MM.1S (cell line): ENCODE measurements at regions not wholly inside any gene's neighbourhood (a gene's known extent, or its start where the extent isn't known, plus 50 kb on each side); places are given as distances from the start of the nearest gene placed in this dataset.

ENCODE experiments used
- DNase-seq: peaks from one replicate; pipeline ENCODE4 v3.0.0-alpha.2; 2015
- H2AFZ ChIP-seq: fragments of 300-600 bp; sonication (generic); 2 replicates; pipeline ENCODE4 v1.6.0; 2016; ENCODE audit warnings: antibody characterized with exemption, low read length
- H3F3A ChIP-seq: fragments of 300-600 bp; sonication (generic); 2 replicates; pipeline ENCODE4 v1.6.1; 2016; ENCODE audit warnings: mild to moderate bottlenecking, antibody characterized with exemption, low read length, moderate library complexity, mixed read lengths; ENCODE audit not compliant: insufficient read depth
- H3K27ac ChIP-seq: fragments of 300-600 bp; sonication (generic); 2 replicates; pipeline ENCODE4 v1.5.1; 2016; ENCODE audit warnings: mild to moderate bottlenecking, low read length
- H3K27me3 ChIP-seq: fragments of 300-600 bp; sonication (generic); replicated peaks from 2 replicates; pipeline ENCODE4 v1.6.0; 2016; ENCODE audit warnings: low read length; ENCODE audit not compliant: insufficient read depth
- H3K36me3 ChIP-seq: fragments of 300-600 bp; sonication (generic); replicated peaks from 2 replicates; pipeline ENCODE4 v1.6.1; 2016; ENCODE audit warnings: mild to moderate bottlenecking, low read length, mixed read lengths; ENCODE audit not compliant: insufficient read depth
- H3K4me1 ChIP-seq: fragments of 300-600 bp; sonication (generic); 2 replicates; pipeline ENCODE4 v1.6.1; 2016; ENCODE audit warnings: low read length, mixed read lengths
- H3K4me2 ChIP-seq: fragments of 300-600 bp; sonication (generic); 2 replicates; pipeline ENCODE4 v1.6.0; 2016; ENCODE audit warnings: low read depth, low read length
- H3K4me3 ChIP-seq: fragments of 300-600 bp; sonication (generic); 2 replicates; pipeline ENCODE4 v1.5.1; 2016; ENCODE audit warnings: low read length, mixed read lengths
- H3K79me2 ChIP-seq: fragments of 300-600 bp; sonication (generic); 2 replicates; pipeline ENCODE4 v1.6.1; 2016; ENCODE audit warnings: mixed run types, low read length, mixed read lengths
- H3K9ac ChIP-seq: fragments of 300-600 bp; sonication (generic); 2 replicates; pipeline ENCODE4 v1.6.1; 2016; ENCODE audit warnings: low read length, mixed read lengths
- H3K9me2 ChIP-seq: fragments of 300-600 bp; sonication (generic); replicated peaks from 2 replicates; pipeline ENCODE4 v1.6.1; 2016; ENCODE audit warnings: mild to moderate bottlenecking, low read length, mixed read lengths; ENCODE audit not compliant: insufficient read depth
- H3K9me3 ChIP-seq: fragments of 300-600 bp; sonication (generic); replicated peaks from 2 replicates; pipeline ENCODE4 v1.6.1; 2016; ENCODE audit warnings: mild to moderate bottlenecking, low read length, mixed read lengths; ENCODE audit not compliant: insufficient read depth
- H4K20me1 ChIP-seq: fragments of 300-600 bp; sonication (generic); 2 replicates; pipeline ENCODE4 v1.6.1; 2016; ENCODE audit warnings: mild to moderate bottlenecking, low read length, moderate library complexity, mixed read lengths; ENCODE audit not compliant: insufficient read depth
- CTCF ChIP-seq: fragments of 300-600 bp; sonication (generic); IDR thresholded peaks from 2 replicates; pipeline ENCODE4 v1.5.1; 2016; ENCODE audit warnings: antibody characterized with exemption, low read length, mixed read lengths
- EZH2 ChIP-seq: fragments of 300-600 bp; sonication (generic); optimal IDR thresholded peaks from 2 replicates; pipeline ENCODE3; 2017; ENCODE audit warnings: low read depth, mild to moderate bottlenecking, antibody characterized with exemption, low read length, mixed read lengths
- EZH2phosphoT487 ChIP-seq: fragments of 300-600 bp; sonication (generic); IDR thresholded peaks from 2 replicates; pipeline ENCODE4 v1.6.1; 2018; ENCODE audit warnings: antibody characterized with exemption, low read length

DNA sequence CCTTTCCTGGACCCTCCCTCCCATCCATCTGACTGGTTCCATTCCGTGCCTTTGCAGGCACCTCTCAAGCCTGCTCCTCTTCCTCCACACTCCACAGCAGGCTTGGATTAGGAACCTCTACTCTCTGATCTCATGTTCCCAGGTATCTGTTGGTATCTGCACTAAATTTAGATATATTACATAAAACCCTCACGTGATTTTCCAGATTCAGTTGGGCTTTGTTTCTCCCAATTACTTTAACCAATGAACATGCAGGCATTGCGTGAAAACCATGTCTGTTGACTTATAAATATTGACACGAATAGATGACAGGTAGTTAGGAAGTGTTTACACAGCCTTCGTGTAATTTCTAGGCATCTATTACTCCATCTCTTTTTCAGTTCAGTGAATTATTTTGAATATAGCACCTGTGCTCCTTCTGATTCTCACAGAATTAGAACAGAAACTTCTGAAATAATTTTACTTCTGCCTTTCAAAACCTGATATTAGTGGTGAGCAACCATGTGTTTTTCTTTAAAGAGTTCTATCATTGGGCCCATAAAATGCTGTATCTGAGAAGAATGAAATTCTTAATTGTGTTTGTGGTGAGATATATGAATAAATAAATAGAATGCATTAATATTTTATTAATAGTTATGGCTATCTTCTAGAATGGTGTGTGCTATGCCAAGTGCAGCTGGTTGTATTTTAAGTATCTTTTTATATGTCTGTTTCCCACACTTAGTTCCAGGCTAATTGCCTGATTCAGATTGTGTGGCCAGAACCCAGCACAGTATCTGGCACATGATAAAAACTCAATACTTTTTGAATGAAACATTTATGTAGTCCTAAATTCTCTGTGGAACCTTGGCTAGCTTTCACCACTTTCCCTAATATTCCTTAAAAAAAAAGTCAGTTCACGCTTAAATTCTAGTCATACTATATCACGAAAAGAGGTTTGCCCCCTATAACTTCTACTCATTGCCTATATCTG lies 304.8 kb downstream of the QDPR start:
- no peak for DNase-seq
- H3K4me3 ChIP-seq: no peak overlapping the region
- H3F3A ChIP-seq: peaks cover 4% of the 10 kb centered on the region; the same call in 1 of the 2 replicates
- H3K4me1 ChIP-seq: peaks cover 20% of the 10 kb centered on the region
- no peak for TF ChIP-seq CTCF
- TF ChIP-seq EZH2: no peak
- TF ChIP-seq EZH2phosphoT487: no peak
- H3K9me3 ChIP-seq: no peaks in the 10 kb centered on the region
- H3K27ac ChIP-seq: peak overlapping the region; percentile 15; the same call in 1 of the 2 replicates
- H3K9me2 ChIP-seq: no peaks in the 10 kb centered on the region
- H3K9ac ChIP-seq: no peak overlapping the region
- H3K79me2 ChIP-seq: no peaks in the 10 kb centered on the region
- no peaks in the 10 kb centered on the region for H3K36me3 ChIP-seq
- H3K27me3 ChIP-seq: no peaks in the 10 kb centered on the region
- H3K4me2 ChIP-seq: peak overlapping the region; percentile 12; the same call in 1 of the 2 replicates
- H2AFZ ChIP-seq: no peak overlapping the region
- no peaks in the 10 kb centered on the region for H4K20me1 ChIP-seq

- Histone ChIP-seq H3K27ac (no peak overlapping the region), H3F3A (peaks cover 4% of the 10 kb centered on the region; the same call in 1 of the 2 replicates), H3K4me3 (no peak overlapping the region), H3K9me2 (no peaks in the 10 kb centered on the region), H3K27me3 (no peaks in the 10 kb centered on the region), H2AFZ (no peak overlapping the region), H3K36me3 (no peaks in the 10 kb centered on the region), H3K4me1 (peaks cover 16% of the 10 kb centered on the region), H3K9ac (no peak overlapping the region), H4K20me1 (no peaks in the 10 kb centered on the region), H3K4me2 (no peak overlapping the region), H3K9me3 (no peaks in the 10 kb centered on the region), H3K79me2 (no peaks in the 10 kb centered on the region)
- DNase-seq: no peak
- no peak for TF ChIP-seq EZH2
- TF ChIP-seq CTCF: no peak
- no peak for TF ChIP-seq EZH2phosphoT487
These were observed 306.5 kb upstream of the LDB2 start for GRCh38 chr4:17204908-17205307.

- no peaks in the 10 kb centered on the region for H4K20me1 ChIP-seq
- no peaks in the 10 kb centered on the region for H3K27me3 ChIP-seq
- H3K4me2 ChIP-seq: no peak overlapping the region
- no peak overlapping the region for H3K9ac ChIP-seq
- H2AFZ ChIP-seq: no peak overlapping the region
- no peaks in the 10 kb centered on the region for H3K79me2 ChIP-seq
- H3K4me1 ChIP-seq: peaks cover 16% of the 10 kb centered on the region
- TF ChIP-seq EZH2 (no peak), EZH2phosphoT487 (no peak), CTCF (no peak)
- no peak overlapping the region for H3K27ac ChIP-seq
- H3K4me3 ChIP-seq: no peak overlapping the region
- no peaks in the 10 kb centered on the region for H3K9me3 ChIP-seq
- H3K36me3 ChIP-seq: no peaks in the 10 kb centered on the region
- DNase-seq: no peak
- H3F3A ChIP-seq: peaks cover 4% of the 10 kb centered on the region; the same call in 1 of the 2 replicates
- no peaks in the 10 kb centered on the region for H3K9me2 ChIP-seq
These were observed 305.4 kb upstream of the LDB2 start for GRCh38 chr4:17203797-17204196.
